Esophagus squamous epithelium (tissue), 5 donors: ENCODE measurements at regions not wholly inside any gene's neighbourhood (a gene's known extent, or its start where the extent isn't known, plus 50 kb on each side); places are given as distances from the start of the nearest gene placed in this dataset.
"Not testable (repeated sequence)": the region's sequence is repeated elsewhere in the genome, so short reads cannot be mapped to it uniquely, and the experiment has no call there.

ENCODE experiments used
- DNase-seq: peaks from one replicate; lab custom pipeline; 2025; lab: John Stamatoyannopoulos, UW
- H3K27ac ChIP-seq, 4 donors: fragments of 200-600 bp; sonication (generic); one replicate each; pipeline ENCODE4 v1.5.1; 2016 to 2019; ENCODE audit warnings: mild to moderate bottlenecking in 1 of 4
- H3K27me3 ChIP-seq, 4 donors: fragments of 200-600 bp; sonication (generic); 1 replicate in 3 of 4; 2 replicates in 1 of 4; pipeline versions ENCODE4 v1.5.1 to v1.6.0; 2017 to 2021; ENCODE audit warnings: antibody characterized with exemption in 1 of 4
- H3K36me3 ChIP-seq, 3 donors: fragments of 200-600 bp; sonication (generic); one replicate each; pipeline ENCODE4 v1.5.1; 2016 to 2019
- H3K4me1 ChIP-seq, 3 donors: fragments of 200-600 bp; sonication (generic); one replicate each; pipeline ENCODE4 v1.5.1; 2017 to 2019
- H3K4me3 ChIP-seq, 4 donors: fragments of 200-600 bp; sonication (generic); 1 replicate in 3 of 4; 2 replicates in 1 of 4; pipeline ENCODE4 v1.5.1; 2016 to 2019; ENCODE audit warnings: mild to moderate bottlenecking in 2 of 4, moderate library complexity in 1 of 4
- H3K9me3 ChIP-seq, 3 donors: fragments of 200-600 bp; sonication (generic); one replicate each; pipeline ENCODE4 v1.5.1; 2016 to 2019
- POLR2A ChIP-seq, 4 donors: fragments of 450-650 bp; IDR thresholded peaks; one replicate each; pipeline ENCODE4 v1.6.1; 2017; ENCODE audit warnings: antibody characterized with exemption in 4 of 4, mild to moderate bottlenecking in 4 of 4, moderate library complexity in 3 of 4
- WGBS, 2 donors: methylation state at CpG; one replicate each; pipeline ENCODE4 v1.1.5; 2018; 5-methylcytosine and 5-hydroxymethylcytosine counted together
- intact Hi-C: fragments of 100-400 bp; cut with DNase I; formaldehyde crosslinking; loops from one replicate; pipeline ENCODE4 v1.15.0; 2022
- TF ChIP-seq, protein P1 (sequence below), 6 experiments: fragments of 450-650 bp in 4 of 6; fragments of 200-600 bp in 2 of 6; sonication (generic) in 2 of 6; IDR thresholded peaks; one replicate each; pipeline ENCODE4 v1.5.1; 2016 to 2019; ENCODE audit warnings: antibody characterized with exemption in 6 of 6, mild to moderate bottlenecking in 4 of 6, moderate library complexity in 4 of 6
- donor health status: DM: yes; HTN: yes; CAD: no.

DNA sequence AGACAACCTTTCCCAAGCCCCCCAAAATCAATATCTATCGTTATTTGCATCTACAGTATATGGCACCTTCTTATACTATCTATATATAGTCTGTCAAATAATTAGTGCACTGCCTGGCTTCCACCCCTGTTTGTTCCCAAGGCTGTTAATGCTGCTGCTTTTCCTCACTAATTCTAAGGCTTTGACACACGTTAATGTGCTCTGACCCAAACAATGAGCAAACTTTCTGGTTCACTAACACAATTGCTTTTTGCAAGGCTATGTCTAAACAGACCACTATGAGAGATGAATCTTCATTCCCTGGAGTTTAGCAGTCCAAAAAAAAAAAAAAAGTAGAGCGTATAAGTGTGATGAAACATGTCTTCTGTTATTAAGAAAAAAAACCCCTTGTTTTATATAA lies 360.9 kb upstream of the AGA start:
- H3K27me3 ChIP-seq = no peaks in the 10 kb centered on the region

DNA sequence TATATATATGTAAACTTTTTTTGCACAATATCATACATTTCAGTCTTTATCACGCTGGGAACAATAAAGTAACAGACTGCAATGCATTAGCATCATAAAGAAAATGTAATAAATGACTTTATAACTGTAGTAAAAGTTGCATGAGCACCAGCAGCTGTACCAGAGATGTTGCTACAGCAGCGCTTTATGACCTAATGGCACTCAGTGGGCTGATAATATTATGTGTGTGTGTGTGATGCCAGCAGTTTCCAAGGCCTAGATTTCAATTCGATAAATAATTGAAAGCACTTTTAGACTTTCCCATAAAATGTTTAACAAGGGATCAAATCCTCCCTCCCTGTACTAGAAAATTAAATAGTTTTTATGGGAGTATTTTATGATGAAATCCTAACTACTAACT lies 367.6 kb upstream of the AGA start:
- intact Hi-C loops = no loop called here
- TF ChIP-seq POLR2A (IDR thresholded peaks at IDR 0.05) = no peak
- TF ChIP-seq, protein P1, sequence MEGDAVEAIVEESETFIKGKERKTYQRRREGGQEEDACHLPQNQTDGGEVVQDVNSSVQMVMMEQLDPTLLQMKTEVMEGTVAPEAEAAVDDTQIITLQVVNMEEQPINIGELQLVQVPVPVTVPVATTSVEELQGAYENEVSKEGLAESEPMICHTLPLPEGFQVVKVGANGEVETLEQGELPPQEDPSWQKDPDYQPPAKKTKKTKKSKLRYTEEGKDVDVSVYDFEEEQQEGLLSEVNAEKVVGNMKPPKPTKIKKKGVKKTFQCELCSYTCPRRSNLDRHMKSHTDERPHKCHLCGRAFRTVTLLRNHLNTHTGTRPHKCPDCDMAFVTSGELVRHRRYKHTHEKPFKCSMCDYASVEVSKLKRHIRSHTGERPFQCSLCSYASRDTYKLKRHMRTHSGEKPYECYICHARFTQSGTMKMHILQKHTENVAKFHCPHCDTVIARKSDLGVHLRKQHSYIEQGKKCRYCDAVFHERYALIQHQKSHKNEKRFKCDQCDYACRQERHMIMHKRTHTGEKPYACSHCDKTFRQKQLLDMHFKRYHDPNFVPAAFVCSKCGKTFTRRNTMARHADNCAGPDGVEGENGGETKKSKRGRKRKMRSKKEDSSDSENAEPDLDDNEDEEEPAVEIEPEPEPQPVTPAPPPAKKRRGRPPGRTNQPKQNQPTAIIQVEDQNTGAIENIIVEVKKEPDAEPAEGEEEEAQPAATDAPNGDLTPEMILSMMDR (IDR thresholded peaks at IDR 0.05) = no peak
- Histone ChIP-seq H3K27ac (no peak overlapping the region), H3K4me3 (no peak overlapping the region), H3K36me3 (no peaks in the 10 kb centered on the region), H3K27me3 (no peaks in the 10 kb centered on the region), H3K4me1 (no peaks in the 10 kb centered on the region), H3K9me3 (no peaks in the 10 kb centered on the region)
- DNase-seq = no peak
- 73 to 85% methylated on average over 3 of the region's 3 CpGs for WGBS, 2 donors

More for the DNA sequence above, 360.9 kb upstream of the AGA start:
- Histone ChIP-seq H3K4me1 (no peaks in the 10 kb centered on the region), H3K9me3 (no peaks in the 10 kb centered on the region), H3K27ac (no peak overlapping the region), H3K4me3 (no peak overlapping the region), H3K36me3 (no peaks in the 10 kb centered on the region)
- intact Hi-C loops = no loop called here
- 31 to 39% methylated on average over 3 of the region's 3 CpGs for WGBS, 2 donors
- no peak for DNase-seq
- TF ChIP-seq, protein P1 (IDR thresholded peaks at IDR 0.05) = no peak
- no peak for TF ChIP-seq POLR2A (IDR thresholded peaks at IDR 0.05)

DNA sequence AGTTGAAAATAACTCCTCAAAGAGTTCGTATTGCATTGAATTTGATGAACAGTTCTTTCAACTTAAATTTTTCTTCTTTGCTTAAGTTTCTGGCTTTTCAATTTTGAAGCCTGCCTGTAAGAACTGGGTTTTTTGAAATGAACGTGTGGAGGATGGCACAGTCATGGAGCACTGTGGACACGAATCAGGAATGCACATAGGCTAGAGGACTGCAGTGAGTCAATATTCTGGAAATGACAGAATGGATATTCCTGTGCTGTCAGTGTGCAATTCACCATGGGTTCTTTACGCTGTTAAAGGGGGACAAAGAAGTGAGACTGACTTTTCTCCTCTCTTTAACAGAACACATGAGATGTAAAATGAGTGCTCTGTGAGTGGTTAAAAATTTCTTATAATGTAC lies 368.0 kb upstream of the AGA start:
- TF ChIP-seq, protein P1 (IDR thresholded peaks at IDR 0.05) = no peak
- no peak for TF ChIP-seq POLR2A (IDR thresholded peaks at IDR 0.05)
- Histone ChIP-seq H3K27ac (no peak overlapping the region), H3K4me1 (no peaks in the 10 kb centered on the region), H3K9me3 (no peaks in the 10 kb centered on the region), H3K4me3 (no peak overlapping the region), H3K27me3 (no peaks in the 10 kb centered on the region), H3K36me3 (no peaks in the 10 kb centered on the region)
- 64 to 73% methylated on average over 4 of the region's 4 CpGs for WGBS, 2 donors
- DNase-seq = no peak
- intact Hi-C loops = no loop called here

DNA sequence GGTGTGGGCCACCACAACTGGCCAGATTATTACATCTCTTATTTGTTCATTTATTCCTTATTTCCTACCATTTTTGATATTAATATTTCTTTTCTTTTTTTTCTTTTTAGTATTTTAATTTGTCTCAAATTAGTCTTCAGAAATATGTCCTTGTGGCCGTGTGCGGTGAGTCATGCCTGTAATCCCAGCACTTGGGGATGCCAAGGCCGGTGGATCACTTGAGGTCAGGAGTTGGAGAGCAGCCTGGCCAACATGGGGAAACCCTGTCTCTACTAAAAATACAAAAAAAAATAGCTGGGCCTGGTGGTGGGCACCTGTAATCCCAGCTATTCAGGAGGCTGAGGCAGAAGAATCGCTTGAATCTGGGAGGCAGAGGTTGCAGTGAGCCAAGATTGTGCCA lies 376.2 kb upstream of the AGA start:
- H3K27ac ChIP-seq, H3K4me3 ChIP-seq, DNase-seq, H3K36me3 ChIP-seq, H3K27me3 ChIP-seq, H3K4me1 ChIP-seq, intact Hi-C loops, H3K9me3 ChIP-seq: not testable (repeated sequence)
- WGBS, 2 donors = 65 to 78% methylated on average over 4 of the region's 4 CpGs

DNA sequence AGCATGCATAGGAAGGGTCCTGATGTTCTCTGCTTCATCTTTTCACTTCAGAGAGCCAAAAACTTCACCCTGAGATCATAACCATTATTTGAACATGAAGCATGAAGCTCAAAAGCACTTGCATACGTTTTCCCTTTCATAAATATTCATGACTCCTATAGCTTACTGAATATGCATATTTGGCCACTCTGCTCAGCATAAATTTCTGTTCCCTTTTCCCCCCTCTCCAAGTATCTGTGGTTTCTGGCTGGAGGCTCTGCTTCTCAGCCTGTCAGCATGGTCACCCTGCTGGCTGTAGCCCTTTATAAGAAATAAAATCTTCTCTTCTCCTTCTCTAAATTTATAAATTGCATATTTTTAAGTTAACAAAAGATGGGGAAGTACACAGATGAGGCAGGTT lies 384.7 kb upstream of the AGA start:
- intact Hi-C loops = no loop called here
- WGBS, 2 donors = 10 to 16% methylated on average over 1 of the region's 1 CpG
- DNase-seq = no peak
- H3K9me3 ChIP-seq = no peaks in the 10 kb centered on the region
- no peaks in the 10 kb centered on the region for H3K36me3 ChIP-seq
- no peak overlapping the region for H3K4me3 ChIP-seq
- H3K27ac ChIP-seq = no peak overlapping the region
- no peaks in the 10 kb centered on the region for H3K27me3 ChIP-seq
- no peak for TF ChIP-seq POLR2A (IDR thresholded peaks at IDR 0.05)
- TF ChIP-seq, protein P1 (IDR thresholded peaks at IDR 0.05) = no peak
- H3K4me1 ChIP-seq = no peaks in the 10 kb centered on the region

DNA sequence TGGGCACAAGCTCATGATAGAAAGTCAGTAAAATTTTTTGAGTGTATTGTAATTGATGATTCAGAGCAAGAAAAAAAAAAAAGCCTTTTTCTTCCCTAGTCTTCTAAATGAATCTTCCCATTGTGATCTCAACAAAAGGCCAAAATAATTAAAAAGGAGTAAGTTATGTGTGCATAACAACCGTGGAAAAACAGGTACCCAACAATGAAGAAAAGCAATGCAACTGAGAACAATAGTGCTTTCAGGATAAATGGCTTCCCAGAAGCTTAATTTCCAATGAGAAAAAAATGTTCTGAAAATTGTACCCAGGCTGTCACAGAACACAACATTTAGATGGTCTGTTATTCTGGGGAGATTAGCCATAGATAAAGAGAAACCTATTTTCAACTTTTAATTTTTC lies 399.0 kb upstream of the AGA start:
- 10 to 31% methylated on average over 1 of the region's 1 CpG for WGBS, 2 donors
- H3K4me3 ChIP-seq = no peak overlapping the region
- no peak for TF ChIP-seq POLR2A (IDR thresholded peaks at IDR 0.05)
- TF ChIP-seq, protein P1 (IDR thresholded peaks at IDR 0.05) = no peak

More for the DNA sequence above, 399.0 kb upstream of the AGA start:
- no peak for DNase-seq
- intact Hi-C loops = no loop called here
- no peaks in the 10 kb centered on the region for H3K9me3 ChIP-seq
- H3K27me3 ChIP-seq = no peaks in the 10 kb centered on the region
- H3K27ac ChIP-seq = no peak overlapping the region
- H3K36me3 ChIP-seq = no peaks in the 10 kb centered on the region
- no peaks in the 10 kb centered on the region for H3K4me1 ChIP-seq
